IMR-90 (cell line): ENCODE measurements at regions not wholly inside any gene's neighbourhood (a gene's known extent, or its start where the extent isn't known, plus 50 kb on each side); places are given as distances from the start of the nearest gene placed in this dataset.

Experiments
- ATAC-seq: fragments of 200-7000 bp; cut with Tn5 transposase; 2 replicates; pipeline ENCODE4 v1.9.1; 2020; ENCODE audit warnings: low read depth, mild to moderate bottlenecking, moderate library complexity
- BruUV-seq: library from RNA; stranded (reverse); fragments of 400-500 nt; replicated peaks from 2 replicates; lab custom pipeline; 2021; lab: Mats Ljungman, UMichigan
- CTCF ChIA-PET: fragments of 300-600 bp; formaldehyde crosslinking; extraction: SDS; loops from one replicate; lab custom pipeline; 2021; ENCODE audit warnings: antibody characterized with exemption; lab: Yijun Ruan, JAX
- POLR2A ChIA-PET: fragments of 300-600 bp; sonication (Branson Sonifier 250); formaldehyde crosslinking; loops from one replicate; lab custom pipeline; 2022; ENCODE audit warnings: antibody characterized with exemption; ENCODE audit not compliant: unreplicated experiment; lab: Charles Lee
- DNase-seq: peaks from one replicate; pipeline ENCODE4 v3.0.0; 2013
- H2AFZ ChIP-seq: replicated peaks from 2 replicates; pipeline ENCODE3; 2013; ENCODE audit warnings: low read length, mild to moderate bottlenecking; ENCODE audit not compliant: poor library complexity
- H2AK5ac ChIP-seq: 2 replicates; pipeline ENCODE4 v1.6.1; 2013; ENCODE audit warnings: low read depth, low read length, inconsistent platforms
- H2AK9ac ChIP-seq: replicated peaks from 2 replicates; pipeline ENCODE3; 2013; ENCODE audit warnings: mild to moderate bottlenecking, low read depth, low read length, moderate library complexity; ENCODE audit not compliant: poor library complexity
- H2BK120ac ChIP-seq: 2 replicates; pipeline ENCODE4 v1.6.1; 2013; ENCODE audit warnings: low read depth, low read length, inconsistent platforms
- H2BK15ac ChIP-seq: 3 replicates; pipeline ENCODE4 v1.6.1; 2013; ENCODE audit warnings: low read depth, low read length, inconsistent platforms
- H2BK20ac ChIP-seq: 2 replicates; pipeline ENCODE4 v1.6.1; 2013; ENCODE audit warnings: low read depth, mild to moderate bottlenecking, inconsistent platforms, low read length, moderate library complexity
- H2BK5ac ChIP-seq: 2 replicates; pipeline ENCODE4 v1.6.1; 2013; ENCODE audit warnings: mild to moderate bottlenecking, low read depth, low read length, inconsistent platforms; ENCODE audit not compliant: poor library complexity, severe bottlenecking
- H3K14ac ChIP-seq: replicated peaks from 2 replicates; pipeline ENCODE4 v1.6.1; 2013; ENCODE audit warnings: low read depth, low read length, inconsistent platforms
- H3K18ac ChIP-seq: 2 replicates; pipeline ENCODE4 v1.6.1; 2013; ENCODE audit warnings: low read depth, low read length, control low read depth
- H3K23ac ChIP-seq: 2 replicates; pipeline ENCODE4 v1.6.1; 2013; ENCODE audit warnings: low read depth, low read length, inconsistent platforms
- H3K27ac ChIP-seq: 2 replicates; pipeline ENCODE4 v1.5.1; 2013; ENCODE audit warnings: mild to moderate bottlenecking, control low read depth, low read length; ENCODE audit not compliant: insufficient read depth
- H3K27me3 ChIP-seq: 2 replicates; pipeline ENCODE4 v1.6.1; 2013; ENCODE audit warnings: low read length; ENCODE audit not compliant: control insufficient read depth, insufficient read depth
- H3K36me3 ChIP-seq: 2 replicates; pipeline ENCODE4 v1.6.1; 2013; ENCODE audit warnings: low read length, mixed read lengths; ENCODE audit not compliant: control insufficient read depth, insufficient read depth
- H3K4ac ChIP-seq: 2 replicates; pipeline ENCODE4 v1.6.1; 2013; ENCODE audit warnings: low read depth, low read length, inconsistent platforms
- H3K4me1 ChIP-seq: 2 replicates; pipeline ENCODE4 v1.6.1; 2013; ENCODE audit warnings: low read length, mixed read lengths; ENCODE audit not compliant: control insufficient read depth, insufficient read depth
- H3K4me2 ChIP-seq: 2 replicates; pipeline ENCODE4 v1.6.1; 2013; ENCODE audit warnings: low read depth, mild to moderate bottlenecking, control low read depth, low read length, moderate library complexity
- H3K4me3 ChIP-seq: 2 replicates; pipeline ENCODE4 v1.5.1; 2013; ENCODE audit warnings: low read depth, mild to moderate bottlenecking, control low read depth, low read length, moderate library complexity; ENCODE audit not compliant: insufficient read depth
- H3K56ac ChIP-seq: 2 replicates; pipeline ENCODE4 v1.6.1; 2013; ENCODE audit warnings: low read length, inconsistent platforms; ENCODE audit not compliant: insufficient read depth; ENCODE audit errors: extremely low read depth
- H3K79me1 ChIP-seq, 2 experiments: 2 replicates each; pipeline ENCODE4 v1.6.1; 2013; ENCODE audit warnings: low read length in 2 of 2, inconsistent platforms in 1 of 2, low read depth in 1 of 2
- H3K9ac ChIP-seq: 2 replicates; pipeline ENCODE4 v1.6.1; 2013; ENCODE audit warnings: low read depth, low read length, control low read depth
- H3K9me1 ChIP-seq: 2 replicates; pipeline ENCODE4 v1.6.1; 2013; ENCODE audit warnings: low read length, inconsistent platforms; ENCODE audit not compliant: insufficient read depth
- H3K9me3 ChIP-seq: 2 replicates; pipeline ENCODE4 v1.6.1; 2013; ENCODE audit warnings: low read length; ENCODE audit not compliant: control insufficient read depth, insufficient read depth
- H4K20me1 ChIP-seq: 2 replicates; pipeline ENCODE4 v1.6.1; 2013; ENCODE audit warnings: low read length, inconsistent platforms; ENCODE audit not compliant: insufficient read depth
- H4K5ac ChIP-seq: 2 replicates; pipeline ENCODE4 v1.6.1; 2013; ENCODE audit warnings: mild to moderate bottlenecking, low read depth, low read length, control low read depth
- H4K8ac ChIP-seq, 2 experiments: 2 replicates each; pipeline ENCODE4 v1.6.1; 2013; ENCODE audit warnings: low read depth in 2 of 2, low read length in 2 of 2, control low read depth in 1 of 2, inconsistent platforms in 1 of 2
- H4K91ac ChIP-seq: 2 replicates; pipeline ENCODE4 v1.6.1; 2013; ENCODE audit warnings: low read depth, low read length, inconsistent platforms; ENCODE audit not compliant: insufficient read depth
- BHLHE40 ChIP-seq: fragments of 150-350 bp; IDR thresholded peaks from 2 replicates; pipeline ENCODE4 v1.6.1; 2016; ENCODE audit warnings: mild to moderate bottlenecking, low read depth, low read length
- CEBPB ChIP-seq: IDR thresholded peaks from 2 replicates; pipeline ENCODE4 v1.6.1; 2012; ENCODE audit warnings: low read depth, low read length, improper control_type of control experiment
- FOS ChIP-seq: fragments of 150-350 bp; IDR thresholded peaks from 2 replicates; pipeline ENCODE4 v1.6.1; 2016; ENCODE audit warnings: low read depth, low read length
- NFE2L2 ChIP-seq: fragments of 150-350 bp; IDR thresholded peaks from 2 replicates; pipeline ENCODE4 v1.6.1; 2016; ENCODE audit warnings: low read depth, mild to moderate bottlenecking, low read length
- WGBS, 2 experiments: methylation state at CpG; one replicate each; pipeline versions ENCODE4 v1.1.5 to v1.1.7; 2013; ENCODE audit warnings: missing lambda C conversion rate in 2 of 2; ENCODE audit not compliant: insufficient read length in 1 of 2; ENCODE audit errors: extremely low coverage in 2 of 2; 5-methylcytosine and 5-hydroxymethylcytosine counted together
- dilution Hi-C: fragments of 300-500 bp; cut with HindIII; formaldehyde crosslinking; loops from one replicate; pipeline ENCODE4 v1.14.3; 2018; ENCODE audit warnings: low sequenced_read_pairs; ENCODE audit not compliant: unreplicated experiment
- in situ Hi-C: fragments of 300-500 bp; cut with MboI; formaldehyde crosslinking; loops from 3 replicates; pipeline ENCODE4 v1.14.3; 2019; ENCODE audit warnings: low sequenced_read_pairs, inconsistent platforms, mixed read lengths
- intact Hi-C: fragments of 100-400 bp; cut with micrococcal nuclease; formaldehyde crosslinking; loops from 2 replicates; pipeline ENCODE4 v1.10.0; 2022

DNA sequence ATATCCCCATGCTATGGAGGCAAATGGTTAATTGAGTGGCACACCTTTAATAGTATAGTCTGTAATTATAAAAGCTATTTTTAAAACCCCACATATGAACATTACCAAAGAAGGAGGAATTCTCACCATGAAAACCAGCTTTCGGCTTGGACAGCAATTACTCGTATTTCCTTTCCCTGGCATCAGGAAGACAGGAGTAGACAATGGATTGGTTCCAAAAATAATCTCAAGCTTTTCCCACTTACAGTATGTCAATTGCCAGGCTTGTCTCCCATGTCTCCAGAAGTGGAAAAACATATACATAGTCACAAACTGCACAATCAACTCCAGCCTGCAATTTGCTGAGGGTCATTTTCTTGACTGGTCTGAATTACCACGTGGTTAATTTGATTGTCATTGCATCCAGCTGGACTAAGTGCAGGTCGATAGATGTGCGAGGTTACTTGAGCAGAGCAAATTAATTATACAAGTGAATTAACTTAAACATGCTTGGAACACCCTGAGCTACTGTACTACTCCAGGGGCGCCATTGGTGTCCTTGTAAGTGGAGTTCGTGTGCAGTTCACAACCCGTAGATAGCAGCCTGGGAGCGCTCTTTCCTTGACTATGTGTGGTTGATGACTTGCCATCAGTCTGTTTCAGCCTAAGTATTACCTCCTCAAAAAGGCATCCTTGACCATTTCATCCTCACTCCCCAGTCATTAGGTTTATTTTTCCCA, 124.3 kb upstream of the PELI1 start (continued):
- TF ChIP-seq BHLHE40, result no peak

DNA sequence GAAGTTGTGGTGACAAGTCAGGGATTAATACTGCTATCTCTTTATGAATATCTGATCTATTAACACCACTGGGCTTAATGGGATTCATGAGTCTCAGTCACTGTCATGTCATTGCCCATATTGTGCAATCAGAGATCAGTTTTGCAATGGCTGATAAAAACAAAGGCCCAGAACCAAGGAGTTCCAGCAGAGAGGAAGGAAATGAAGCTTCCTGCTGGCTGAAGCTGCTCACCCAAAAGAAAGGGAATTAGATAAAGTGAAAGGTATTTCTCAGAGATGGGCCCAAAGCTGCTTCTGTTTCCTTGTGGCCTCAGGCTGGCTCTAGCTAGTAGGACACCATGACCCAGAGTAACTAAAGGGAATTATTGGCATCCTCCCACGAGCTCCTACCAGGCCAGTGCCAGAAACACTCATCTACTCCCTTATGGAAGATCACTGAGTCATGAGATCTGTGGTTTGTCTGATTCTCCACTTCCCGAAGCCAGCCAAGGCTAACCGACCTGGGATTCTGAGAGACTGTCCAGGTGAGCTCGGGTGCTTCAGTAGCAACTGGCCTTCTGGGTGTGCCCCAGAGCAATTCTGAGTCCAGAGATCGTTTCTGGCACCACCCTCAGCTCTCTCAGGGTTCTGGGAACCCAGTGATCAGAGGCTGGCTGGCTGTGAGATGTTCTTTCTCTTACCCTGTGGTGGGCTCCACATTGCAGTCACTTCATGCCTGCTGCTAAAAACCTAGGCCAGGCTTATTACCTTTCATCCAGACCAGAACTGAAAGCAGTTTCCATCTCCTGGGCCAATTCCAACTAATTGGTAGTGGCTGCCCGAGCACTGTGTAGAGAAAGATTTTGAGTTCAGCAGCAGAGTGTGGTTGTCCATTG, 129.5 kb upstream of the PELI1 start:
- H4K8ac ChIP-seq, result peak overlapping the region in 1 of 2 experiments; percentile 32; a peak in 1 of 4 replicates
- DNase-seq, result peak; percentile 89
- ChIA-PET POLR2A (no interaction called here), CTCF (no interaction called here)
- 70% methylated on average over 2 of the region's 6 CpGs; no CpG with 5 or more reads in 1 of the 2 experiments for WGBS, 2 experiments
- H2BK5ac ChIP-seq, result peak overlapping the region; percentile 31
- H3K9ac ChIP-seq, result no peak overlapping the region
- peak overlapping the region; percentile 29 for H4K91ac ChIP-seq
- H3K23ac ChIP-seq, result peak overlapping the region; percentile 14; the same call in 1 of the 2 replicates
- H3K27me3 ChIP-seq, result no peaks in the 10 kb centered on the region
- no peak overlapping the region; the same call in none of the 2 replicates for H3K14ac ChIP-seq
- no peak overlapping the region for H3K56ac ChIP-seq
- BruUV-seq, result no TSS peak
- peak overlapping the region; percentile 38 for H2AFZ ChIP-seq
- peak overlapping the region; percentile 74 for H2AK5ac ChIP-seq
- no peak overlapping the region for H3K4me2 ChIP-seq
- H3K9me1 ChIP-seq, result peaks cover 23% of the 10 kb centered on the region
- H3K4ac ChIP-seq, result peak overlapping the region; percentile 51
- peak overlapping the region; percentile 31 for H3K27ac ChIP-seq
- TF ChIP-seq FOS, result 0 out of 2 replicates have a peak, but pooled peaks have one; percentile 16
- TF ChIP-seq CEBPB, result peak; percentile 97
- no peak for TF ChIP-seq NFE2L2
- in situ Hi-C loops, result no loop called here
- no peak overlapping the region for H3K4me3 ChIP-seq
- peak overlapping the region; percentile 71; the same call in 1 of the 2 replicates for H4K5ac ChIP-seq
- H3K18ac ChIP-seq, result peak overlapping the region; percentile 62
- H2BK15ac ChIP-seq, result peak overlapping the region; percentile 5; the same call in 2 of the 3 replicates
- H2BK120ac ChIP-seq, result peak overlapping the region; percentile 78
- H2AK9ac ChIP-seq, result no peak overlapping the region
- no peaks in the 10 kb centered on the region for H3K36me3 ChIP-seq
- peaks cover 27% of the 10 kb centered on the region for H3K4me1 ChIP-seq
- H4K20me1 ChIP-seq, result no peaks in the 10 kb centered on the region
- H3K9me3 ChIP-seq, result no peaks in the 10 kb centered on the region
- intact Hi-C loops, result no loop called here
- peak overlapping the region; percentile 44 for H2BK20ac ChIP-seq
- no peaks in the 10 kb centered on the region for H3K79me1 ChIP-seq
- dilution Hi-C loops, result no loop called here
- ATAC-seq, result peak; percentile 61
